PFSK-1 (cell line): ENCODE measurements at regions not wholly inside any gene's neighbourhood (a gene's known extent, or its start where the extent isn't known, plus 50 kb on each side); places are given as distances from the start of the nearest gene placed in this dataset.

Experiments used
- FOXP2 ChIP-seq: optimal IDR thresholded peaks from 2 replicates; pipeline ENCODE3; 2011; ENCODE audit warnings: borderline replicate concordance, control low read depth, inconsistent platforms; ENCODE audit not compliant: insufficient read depth; ENCODE audit errors: extremely low read length, extremely low read depth
- POLR2AphosphoS5 ChIP-seq: IDR thresholded peaks from 2 replicates; pipeline ENCODE4 v1.6.1; 2012; ENCODE audit warnings: low read depth, mild to moderate bottlenecking, control low read depth, low read length, moderate library complexity
- SIN3A ChIP-seq: IDR thresholded peaks from 2 replicates; pipeline ENCODE4 v1.6.1; 2012; ENCODE audit warnings: mild to moderate bottlenecking, low read length, moderate library complexity, borderline replicate concordance; ENCODE audit not compliant: insufficient read depth
- TAF1 ChIP-seq: IDR thresholded peaks from 2 replicates; pipeline ENCODE4 v1.6.1; 2012; ENCODE audit warnings: low read length, control low read depth, borderline replicate concordance; ENCODE audit not compliant: insufficient read depth
- TF ChIP-seq, protein P1 (sequence below), 2 experiments: IDR thresholded peaks; 2 replicates each; pipeline versions ENCODE4 v1.6.1 to v1.8.0; 2011 to 2012; ENCODE audit warnings: low read depth in 2 of 2, low read length in 2 of 2, control low read depth in 1 of 2, inconsistent platforms in 1 of 2, mild to moderate bottlenecking in 1 of 2, moderate library complexity in 1 of 2; ENCODE audit not compliant: insufficient read depth in 1 of 2

DNA sequence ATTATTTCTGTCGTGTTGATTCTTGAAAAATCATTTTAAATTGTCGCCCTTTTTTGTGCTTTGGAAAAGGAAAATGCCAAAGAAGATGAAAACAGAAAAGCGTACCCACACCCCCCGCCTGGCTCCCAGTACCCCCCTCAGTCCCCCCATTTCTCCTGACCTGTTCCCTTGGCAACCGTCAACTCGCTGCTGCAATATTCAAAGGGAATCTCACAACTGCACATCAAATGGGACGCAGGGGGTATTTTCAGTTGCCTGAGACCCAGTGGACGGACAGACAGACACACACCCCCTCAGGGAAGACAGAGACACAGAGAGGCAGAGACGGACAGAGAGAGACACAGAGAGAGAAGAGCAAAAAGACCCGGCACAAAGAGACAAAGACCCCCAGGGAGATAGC is 83.5 kb upstream of the PRR20G start:
- TF ChIP-seq POLR2AphosphoS5: no peak
- no peak for TF ChIP-seq SIN3A
- TF ChIP-seq TAF1: no peak
- TF ChIP-seq, protein P1, sequence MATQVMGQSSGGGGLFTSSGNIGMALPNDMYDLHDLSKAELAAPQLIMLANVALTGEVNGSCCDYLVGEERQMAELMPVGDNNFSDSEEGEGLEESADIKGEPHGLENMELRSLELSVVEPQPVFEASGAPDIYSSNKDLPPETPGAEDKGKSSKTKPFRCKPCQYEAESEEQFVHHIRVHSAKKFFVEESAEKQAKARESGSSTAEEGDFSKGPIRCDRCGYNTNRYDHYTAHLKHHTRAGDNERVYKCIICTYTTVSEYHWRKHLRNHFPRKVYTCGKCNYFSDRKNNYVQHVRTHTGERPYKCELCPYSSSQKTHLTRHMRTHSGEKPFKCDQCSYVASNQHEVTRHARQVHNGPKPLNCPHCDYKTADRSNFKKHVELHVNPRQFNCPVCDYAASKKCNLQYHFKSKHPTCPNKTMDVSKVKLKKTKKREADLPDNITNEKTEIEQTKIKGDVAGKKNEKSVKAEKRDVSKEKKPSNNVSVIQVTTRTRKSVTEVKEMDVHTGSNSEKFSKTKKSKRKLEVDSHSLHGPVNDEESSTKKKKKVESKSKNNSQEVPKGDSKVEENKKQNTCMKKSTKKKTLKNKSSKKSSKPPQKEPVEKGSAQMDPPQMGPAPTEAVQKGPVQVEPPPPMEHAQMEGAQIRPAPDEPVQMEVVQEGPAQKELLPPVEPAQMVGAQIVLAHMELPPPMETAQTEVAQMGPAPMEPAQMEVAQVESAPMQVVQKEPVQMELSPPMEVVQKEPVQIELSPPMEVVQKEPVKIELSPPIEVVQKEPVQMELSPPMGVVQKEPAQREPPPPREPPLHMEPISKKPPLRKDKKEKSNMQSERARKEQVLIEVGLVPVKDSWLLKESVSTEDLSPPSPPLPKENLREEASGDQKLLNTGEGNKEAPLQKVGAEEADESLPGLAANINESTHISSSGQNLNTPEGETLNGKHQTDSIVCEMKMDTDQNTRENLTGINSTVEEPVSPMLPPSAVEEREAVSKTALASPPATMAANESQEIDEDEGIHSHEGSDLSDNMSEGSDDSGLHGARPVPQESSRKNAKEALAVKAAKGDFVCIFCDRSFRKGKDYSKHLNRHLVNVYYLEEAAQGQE (IDR thresholded peaks at IDR 0.05; ENCODE audit: insufficient read depth in 1 of 2, low read depth in 2 of 2, low read length in 2 of 2): no peak
- no peak for TF ChIP-seq FOXP2
